ENCODE measurements at regions not wholly inside any gene's neighbourhood (a gene's known extent, or its start where the extent isn't known, plus 50 kb on each side); places are given as distances from the start of the nearest gene placed in this dataset.

GRCh38 chr7:131072505-131073091, 255.1 kb upstream of the MKLN1 start:
- Histone ChIP-seq H3K4me3 (peak overlapping the region in 1 of 4 donors; percentile 7), H3K27me3 (no peaks in the 10 kb centered on the region), H3K27ac (peak overlapping the region; percentile 59 to 67 (median 63)), H3K4me1 (peaks cover 84 to 88% of the 10 kb centered on the region in 2 donors), H3K36me3 (peaks cover 0 to 15% of the 10 kb centered on the region in 2 donors), H3K9me3 (no peaks in the 10 kb centered on the region)
- DNase-seq: no peak
- TF ChIP-seq POLR2A (IDR thresholded peaks at IDR 0.05) (no peak), CTCF (IDR thresholded peaks at IDR 0.05 in 4 of 5, conservative IDR thresholded peaks at IDR 0.05 in 1 of 5) (no peak)
- in situ Hi-C loops (cut with MboI; ENCODE audit: low sequenced_read_pairs in 4 of 4) (no loop called here), intact Hi-C loops (cut with DNase I; ENCODE audit: low total_unique reads) (no loop called here)
- no peak for ATAC-seq

DNA sequence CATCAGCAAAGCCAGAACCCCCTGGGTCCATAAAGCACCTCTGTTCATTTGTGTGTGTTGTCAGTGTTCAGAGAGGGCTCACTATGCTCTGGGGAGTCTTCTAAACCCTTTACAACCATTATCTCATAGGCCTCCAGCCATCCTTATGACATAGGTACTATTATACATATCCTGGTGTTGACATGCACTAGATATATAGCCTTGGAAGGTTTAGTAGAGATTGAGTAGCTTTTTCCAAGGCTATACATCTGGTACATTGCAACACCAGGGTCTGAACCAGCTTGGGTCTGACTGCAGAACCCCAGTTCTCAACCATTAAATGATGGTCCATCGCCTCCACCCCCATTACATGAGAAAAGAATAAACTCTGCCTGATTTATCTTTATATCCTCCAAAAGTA, 253.6 kb upstream of the MKLN1 start:
- H3K4me3 ChIP-seq: no peak overlapping the region
- intact Hi-C loops (cut with DNase I; ENCODE audit: low total_unique reads): no loop called here
- no peaks in the 10 kb centered on the region for H3K9me3 ChIP-seq
- H3K36me3 ChIP-seq: peaks cover 0 to 19% of the 10 kb centered on the region in 2 donors
- H3K27me3 ChIP-seq: no peaks in the 10 kb centered on the region
- DNase-seq (no peak), ATAC-seq (no peak)
- peaks cover 86% of the 10 kb centered on the region in 2 donors for H3K4me1 ChIP-seq
- in situ Hi-C loops (cut with MboI; ENCODE audit: low sequenced_read_pairs in 4 of 4): no loop called here
- peak overlapping the region; percentile 24 to 67 (median 60) for H3K27ac ChIP-seq
- no peak for TF ChIP-seq CTCF (IDR thresholded peaks at IDR 0.05 in 4 of 5, conservative IDR thresholded peaks at IDR 0.05 in 1 of 5)
- no peak for TF ChIP-seq POLR2A (IDR thresholded peaks at IDR 0.05)

DNA sequence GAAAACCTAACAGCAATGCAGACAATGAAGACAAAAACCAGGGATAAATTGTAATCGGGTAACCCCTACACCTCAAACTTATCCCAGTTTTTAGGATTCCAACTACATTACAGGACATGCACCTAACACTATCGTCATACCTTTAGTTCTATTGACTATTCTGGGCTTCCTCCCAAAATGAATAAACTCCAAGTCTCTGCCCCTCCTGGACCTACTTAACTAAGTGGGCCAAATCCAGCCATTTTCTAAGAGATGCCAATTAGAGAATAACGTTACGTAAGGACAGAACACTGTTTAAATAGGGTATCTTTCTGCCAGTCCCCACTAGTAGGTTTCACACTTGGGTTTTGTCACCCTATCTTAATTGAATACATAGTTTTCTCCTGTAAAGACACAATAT, 253.1 kb upstream of the MKLN1 start:
- TF ChIP-seq CTCF (IDR thresholded peaks at IDR 0.05 in 4 of 5, conservative IDR thresholded peaks at IDR 0.05 in 1 of 5) (no peak), POLR2A (IDR thresholded peaks at IDR 0.05) (no peak)
- H3K27ac ChIP-seq: peak overlapping the region in 3 of 4 donors; percentile 58 to 67 (median 59)
- DNase-seq (no peak), ATAC-seq (no peak)
- intact Hi-C loops (cut with DNase I; ENCODE audit: low total_unique reads) (no loop called here), in situ Hi-C loops (cut with MboI; ENCODE audit: low sequenced_read_pairs in 4 of 4) (no loop called here)
- no peaks in the 10 kb centered on the region for H3K9me3 ChIP-seq
- peaks cover 86% of the 10 kb centered on the region in 2 donors for H3K4me1 ChIP-seq
- no peaks in the 10 kb centered on the region for H3K27me3 ChIP-seq
- peaks cover 0 to 24% of the 10 kb centered on the region in 2 donors for H3K36me3 ChIP-seq
- no peak overlapping the region for H3K4me3 ChIP-seq

DNA sequence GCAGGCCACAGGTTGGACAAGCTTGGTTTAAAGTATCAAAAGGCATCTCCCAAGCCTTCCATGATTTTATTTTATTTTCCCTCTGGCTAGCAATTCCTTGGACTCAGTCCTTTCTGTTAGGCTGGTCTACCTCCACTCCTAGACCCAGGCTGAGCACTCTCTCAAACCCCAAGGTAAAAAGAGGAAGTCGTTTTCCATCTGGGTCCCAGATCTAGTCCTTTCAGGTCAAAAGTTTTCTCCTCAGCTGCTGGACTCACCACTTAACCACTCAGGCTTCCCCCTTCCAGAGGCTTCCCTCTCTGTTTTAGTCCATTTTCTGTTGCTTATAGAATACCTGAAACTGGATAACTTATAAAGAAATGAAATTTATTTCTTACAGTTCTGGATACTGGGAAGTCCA, 252.3 kb upstream of the MKLN1 start:
- in situ Hi-C loops (cut with MboI; ENCODE audit: low sequenced_read_pairs in 4 of 4): loop anchor here in 2 of 4 donors (25.0 kb wide), 2 partner anchors 237 to 362 kb away; no protein-coding TSS in a partner anchor
- H3K27ac ChIP-seq: peak overlapping the region; percentile 12 to 67 (median 37)

More for the DNA sequence above, 252.3 kb upstream of the MKLN1 start:
- intact Hi-C loops (cut with DNase I; ENCODE audit: low total_unique reads): no loop called here
- peak overlapping the region in 1 of 4 donors; percentile 12 for H3K4me3 ChIP-seq
- H3K4me1 ChIP-seq: peaks cover 88 to 89% of the 10 kb centered on the region in 2 donors
- ATAC-seq: no peak
- DNase-seq: no peak
- TF ChIP-seq POLR2A (IDR thresholded peaks at IDR 0.05) (no peak), CTCF (IDR thresholded peaks at IDR 0.05 in 4 of 5, conservative IDR thresholded peaks at IDR 0.05 in 1 of 5) (no peak)
- no peaks in the 10 kb centered on the region for H3K9me3 ChIP-seq
- H3K36me3 ChIP-seq: peaks cover 0 to 26% of the 10 kb centered on the region in 2 donors
- no peaks in the 10 kb centered on the region for H3K27me3 ChIP-seq

All from gastrocnemius medialis (tissue), 4 donors.